MM.1S (cell line): ENCODE measurements at regions not wholly inside any gene's neighbourhood (a gene's known extent, or its start where the extent isn't known, plus 50 kb on each side); places are given as distances from the start of the nearest gene placed in this dataset.

ENCODE experiments used
- DNase-seq: peaks from one replicate; pipeline ENCODE4 v3.0.0-alpha.2; 2015
- H2AFZ ChIP-seq: fragments of 300-600 bp; sonication (generic); 2 replicates; pipeline ENCODE4 v1.6.0; 2016; ENCODE audit warnings: antibody characterized with exemption, low read length
- H3F3A ChIP-seq: fragments of 300-600 bp; sonication (generic); 2 replicates; pipeline ENCODE4 v1.6.1; 2016; ENCODE audit warnings: mild to moderate bottlenecking, antibody characterized with exemption, low read length, moderate library complexity, mixed read lengths; ENCODE audit not compliant: insufficient read depth
- H3K27ac ChIP-seq: fragments of 300-600 bp; sonication (generic); 2 replicates; pipeline ENCODE4 v1.5.1; 2016; ENCODE audit warnings: mild to moderate bottlenecking, low read length
- H3K27me3 ChIP-seq: fragments of 300-600 bp; sonication (generic); replicated peaks from 2 replicates; pipeline ENCODE4 v1.6.0; 2016; ENCODE audit warnings: low read length; ENCODE audit not compliant: insufficient read depth
- H3K36me3 ChIP-seq: fragments of 300-600 bp; sonication (generic); replicated peaks from 2 replicates; pipeline ENCODE4 v1.6.1; 2016; ENCODE audit warnings: mild to moderate bottlenecking, low read length, mixed read lengths; ENCODE audit not compliant: insufficient read depth
- H3K4me1 ChIP-seq: fragments of 300-600 bp; sonication (generic); 2 replicates; pipeline ENCODE4 v1.6.1; 2016; ENCODE audit warnings: low read length, mixed read lengths
- H3K4me2 ChIP-seq: fragments of 300-600 bp; sonication (generic); 2 replicates; pipeline ENCODE4 v1.6.0; 2016; ENCODE audit warnings: low read depth, low read length
- H3K4me3 ChIP-seq: fragments of 300-600 bp; sonication (generic); 2 replicates; pipeline ENCODE4 v1.5.1; 2016; ENCODE audit warnings: low read length, mixed read lengths
- H3K79me2 ChIP-seq: fragments of 300-600 bp; sonication (generic); 2 replicates; pipeline ENCODE4 v1.6.1; 2016; ENCODE audit warnings: mixed run types, low read length, mixed read lengths
- H3K9ac ChIP-seq: fragments of 300-600 bp; sonication (generic); 2 replicates; pipeline ENCODE4 v1.6.1; 2016; ENCODE audit warnings: low read length, mixed read lengths
- H3K9me2 ChIP-seq: fragments of 300-600 bp; sonication (generic); replicated peaks from 2 replicates; pipeline ENCODE4 v1.6.1; 2016; ENCODE audit warnings: mild to moderate bottlenecking, low read length, mixed read lengths; ENCODE audit not compliant: insufficient read depth
- H3K9me3 ChIP-seq: fragments of 300-600 bp; sonication (generic); replicated peaks from 2 replicates; pipeline ENCODE4 v1.6.1; 2016; ENCODE audit warnings: mild to moderate bottlenecking, low read length, mixed read lengths; ENCODE audit not compliant: insufficient read depth
- H4K20me1 ChIP-seq: fragments of 300-600 bp; sonication (generic); 2 replicates; pipeline ENCODE4 v1.6.1; 2016; ENCODE audit warnings: mild to moderate bottlenecking, low read length, moderate library complexity, mixed read lengths; ENCODE audit not compliant: insufficient read depth
- EZH2 ChIP-seq: fragments of 300-600 bp; sonication (generic); optimal IDR thresholded peaks from 2 replicates; pipeline ENCODE3; 2017; ENCODE audit warnings: low read depth, mild to moderate bottlenecking, antibody characterized with exemption, low read length, mixed read lengths
- EZH2phosphoT487 ChIP-seq: fragments of 300-600 bp; sonication (generic); IDR thresholded peaks from 2 replicates; pipeline ENCODE4 v1.6.1; 2018; ENCODE audit warnings: antibody characterized with exemption, low read length
- TF ChIP-seq, protein P1 (sequence below): fragments of 300-600 bp; sonication (generic); IDR thresholded peaks from 2 replicates; pipeline ENCODE4 v1.5.1; 2016; ENCODE audit warnings: antibody characterized with exemption, low read length, mixed read lengths

DNA sequence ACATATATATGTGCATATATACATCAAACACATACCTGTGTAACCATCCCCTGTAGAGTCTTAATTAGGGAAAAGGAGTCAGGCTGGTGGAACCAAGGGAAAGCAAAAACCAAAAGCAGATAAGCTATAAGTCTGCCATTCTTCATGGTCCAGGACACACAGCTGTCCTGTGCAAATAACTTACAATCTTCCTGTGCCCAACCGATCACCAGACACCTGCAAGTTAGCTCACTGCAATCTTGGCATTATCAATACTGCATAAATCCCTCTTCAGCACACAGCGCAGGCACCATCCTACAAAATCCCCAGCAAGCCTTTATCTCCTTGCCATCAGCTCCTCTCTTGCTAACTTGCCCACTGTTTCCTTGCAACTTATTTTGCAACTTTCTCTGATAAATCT, 60.8 kb upstream of the DYNAP start:
- H3K9me3 ChIP-seq: no peaks in the 10 kb centered on the region
- no peaks in the 10 kb centered on the region for H3K4me1 ChIP-seq
- H3K36me3 ChIP-seq: no peaks in the 10 kb centered on the region
- no peaks in the 10 kb centered on the region for H3F3A ChIP-seq
- no peak overlapping the region for H3K4me2 ChIP-seq
- no peak for DNase-seq
- no peak overlapping the region for H3K4me3 ChIP-seq
- no peak overlapping the region for H2AFZ ChIP-seq
- H3K27ac ChIP-seq: no peak overlapping the region
- TF ChIP-seq, protein P1, sequence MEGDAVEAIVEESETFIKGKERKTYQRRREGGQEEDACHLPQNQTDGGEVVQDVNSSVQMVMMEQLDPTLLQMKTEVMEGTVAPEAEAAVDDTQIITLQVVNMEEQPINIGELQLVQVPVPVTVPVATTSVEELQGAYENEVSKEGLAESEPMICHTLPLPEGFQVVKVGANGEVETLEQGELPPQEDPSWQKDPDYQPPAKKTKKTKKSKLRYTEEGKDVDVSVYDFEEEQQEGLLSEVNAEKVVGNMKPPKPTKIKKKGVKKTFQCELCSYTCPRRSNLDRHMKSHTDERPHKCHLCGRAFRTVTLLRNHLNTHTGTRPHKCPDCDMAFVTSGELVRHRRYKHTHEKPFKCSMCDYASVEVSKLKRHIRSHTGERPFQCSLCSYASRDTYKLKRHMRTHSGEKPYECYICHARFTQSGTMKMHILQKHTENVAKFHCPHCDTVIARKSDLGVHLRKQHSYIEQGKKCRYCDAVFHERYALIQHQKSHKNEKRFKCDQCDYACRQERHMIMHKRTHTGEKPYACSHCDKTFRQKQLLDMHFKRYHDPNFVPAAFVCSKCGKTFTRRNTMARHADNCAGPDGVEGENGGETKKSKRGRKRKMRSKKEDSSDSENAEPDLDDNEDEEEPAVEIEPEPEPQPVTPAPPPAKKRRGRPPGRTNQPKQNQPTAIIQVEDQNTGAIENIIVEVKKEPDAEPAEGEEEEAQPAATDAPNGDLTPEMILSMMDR: no peak
- TF ChIP-seq EZH2phosphoT487 (no peak), EZH2 (no peak)
- no peaks in the 10 kb centered on the region for H3K79me2 ChIP-seq
- H3K9me2 ChIP-seq: no peaks in the 10 kb centered on the region
- no peaks in the 10 kb centered on the region for H3K27me3 ChIP-seq
- no peaks in the 10 kb centered on the region for H4K20me1 ChIP-seq
- H3K9ac ChIP-seq: no peak overlapping the region

DNA sequence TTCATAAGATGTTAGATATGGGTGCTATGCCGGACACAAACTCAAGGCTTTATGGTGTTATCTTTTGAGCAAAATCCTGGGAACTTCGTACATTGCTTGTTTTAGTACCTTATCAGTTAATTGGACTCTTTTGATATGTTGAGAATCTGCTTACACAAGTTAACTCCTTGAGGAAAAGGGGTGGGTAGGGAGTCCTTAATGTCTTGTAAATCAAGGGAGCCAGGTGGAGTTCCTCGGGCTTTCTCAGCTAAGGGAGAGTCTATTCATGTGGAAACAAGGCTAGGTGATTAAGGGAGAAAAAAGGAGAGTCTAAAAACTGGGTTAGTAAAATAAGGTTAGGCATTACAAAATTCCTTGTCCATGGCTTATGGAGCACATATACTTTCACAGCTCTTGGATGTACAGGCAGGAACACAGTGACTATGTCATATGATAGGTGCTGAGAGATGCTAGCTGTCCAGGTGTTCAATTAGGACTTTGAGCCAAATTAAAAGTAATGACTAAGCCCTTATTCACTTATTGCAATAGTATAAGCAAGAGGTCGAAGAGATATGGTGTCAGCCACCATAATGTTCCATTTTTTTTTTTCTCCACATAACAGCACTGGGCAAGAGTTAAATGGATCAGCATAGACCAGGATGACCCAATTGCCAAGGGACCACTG, 59.5 kb upstream of the DYNAP start:
- Histone ChIP-seq H3K36me3 (no peaks in the 10 kb centered on the region), H2AFZ (no peak overlapping the region), H3K79me2 (no peaks in the 10 kb centered on the region), H3F3A (no peaks in the 10 kb centered on the region), H3K27ac (no peak overlapping the region), H3K9me2 (no peaks in the 10 kb centered on the region), H4K20me1 (no peaks in the 10 kb centered on the region), H3K4me3 (no peak overlapping the region), H3K27me3 (no peaks in the 10 kb centered on the region), H3K9me3 (no peaks in the 10 kb centered on the region), H3K4me2 (no peak overlapping the region), H3K4me1 (no peaks in the 10 kb centered on the region), H3K9ac (no peak overlapping the region)
- no peak for DNase-seq
- TF ChIP-seq EZH2phosphoT487: no peak
- TF ChIP-seq EZH2: no peak
- TF ChIP-seq, protein P1: no peak

DNA sequence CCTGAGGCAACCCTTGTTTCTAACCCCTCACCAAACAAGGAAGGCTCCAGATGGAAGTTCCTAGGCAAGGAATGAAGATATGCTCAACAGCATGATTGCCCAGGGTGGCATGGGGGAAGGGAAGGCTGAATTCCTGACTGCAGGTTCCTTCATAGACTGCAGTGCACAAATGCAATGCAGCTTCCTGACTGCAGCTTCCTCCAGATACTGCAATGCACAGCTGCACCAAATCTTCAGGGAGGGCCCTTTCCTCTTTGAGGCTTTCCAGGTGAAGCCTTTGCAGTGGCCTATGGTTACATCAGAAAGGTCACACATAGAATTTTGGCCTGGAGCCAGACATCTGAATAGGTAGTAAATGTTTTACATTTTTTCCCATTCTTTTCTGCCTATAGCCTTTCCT, 58.8 kb upstream of the DYNAP start:
- H3K9me2 ChIP-seq: no peaks in the 10 kb centered on the region
- H3K36me3 ChIP-seq: no peaks in the 10 kb centered on the region
- H3K9ac ChIP-seq: no peak overlapping the region
- no peaks in the 10 kb centered on the region for H3K79me2 ChIP-seq
- H2AFZ ChIP-seq: no peak overlapping the region
- H4K20me1 ChIP-seq: no peaks in the 10 kb centered on the region
- DNase-seq: no peak
- TF ChIP-seq EZH2phosphoT487 (no peak), EZH2 (no peak)
- TF ChIP-seq, protein P1: no peak
- H3K27ac ChIP-seq: no peak overlapping the region
- H3F3A ChIP-seq: no peaks in the 10 kb centered on the region
- no peaks in the 10 kb centered on the region for H3K9me3 ChIP-seq
- H3K27me3 ChIP-seq: no peaks in the 10 kb centered on the region
- no peak overlapping the region for H3K4me2 ChIP-seq
- H3K4me3 ChIP-seq: no peak overlapping the region
- H3K4me1 ChIP-seq: no peaks in the 10 kb centered on the region
